HepG2 (cell line): ENCODE measurements at regions not wholly inside any gene's neighbourhood (a gene's known extent, or its start where the extent isn't known, plus 50 kb on each side); places are given as distances from the start of the nearest gene placed in this dataset.

Source experiments
- ARID2 ChIP-seq: sonication (generic); formaldehyde crosslinking; IDR thresholded peaks from 2 replicates; pipeline ENCODE4 v1.8.1; 2022; ENCODE audit warnings: mild to moderate bottlenecking, missing genetic modification reagents, borderline replicate concordance
- ARNTL ChIP-seq: sonication (generic); formaldehyde crosslinking; IDR thresholded peaks from 2 replicates; pipeline ENCODE4 v1.4.0; 2020; ENCODE audit warnings: mild to moderate bottlenecking, missing genetic modification reagents
- BRD4 ChIP-seq: sonication (generic); formaldehyde crosslinking; IDR thresholded peaks from 2 replicates; pipeline ENCODE4 v1.4.0; 2020; ENCODE audit warnings: missing genetic modification reagents
- FOSL2 ChIP-seq: sonication (generic); formaldehyde crosslinking; IDR thresholded peaks from 2 replicates; pipeline ENCODE4 v1.4.0; 2020; ENCODE audit warnings: missing genetic modification reagents
- GTF3A ChIP-seq: sonication (generic); formaldehyde crosslinking; conservative IDR thresholded peaks from 2 replicates; pipeline ENCODE4 v1.4.0; 2020; ENCODE audit warnings: mild to moderate bottlenecking, missing genetic modification reagents
- KDM5B ChIP-seq: sonication (generic); formaldehyde crosslinking; IDR thresholded peaks from 2 replicates; pipeline ENCODE4 v1.4.0; 2020; ENCODE audit warnings: missing genetic modification reagents, mild to moderate bottlenecking, borderline replicate concordance
- PHB2 ChIP-seq: fragments of 450-650 bp; IDR thresholded peaks from 2 replicates; pipeline ENCODE4 v1.6.1; 2018; ENCODE audit not compliant: partially characterized antibody
- SYNCRIP ChIP-seq: fragments of 200-400 bp; formaldehyde crosslinking; IDR thresholded peaks from 2 replicates; pipeline ENCODE4 v1.6.1; 2018; ENCODE audit warnings: mild to moderate bottlenecking, low read depth, low read length; ENCODE audit not compliant: insufficient read depth
- ZIK1 ChIP-seq: sonication (generic); formaldehyde crosslinking; IDR thresholded peaks from 2 replicates; pipeline ENCODE4 v1.5.0; 2020; ENCODE audit warnings: mild to moderate bottlenecking, low read depth, missing genetic modification reagents, borderline replicate concordance
- ZKSCAN1 ChIP-seq: fragments of 150-350 bp; IDR thresholded peaks from 2 replicates; pipeline ENCODE4 v1.6.1; 2014; ENCODE audit warnings: low read length
- ZNF746 ChIP-seq: sonication (generic); formaldehyde crosslinking; IDR thresholded peaks from 2 replicates; pipeline ENCODE4 v1.8.0; 2022; ENCODE audit warnings: mild to moderate bottlenecking, missing genetic modification reagents
- TF ChIP-seq, protein P1 (sequence below): sonication (generic); formaldehyde crosslinking; IDR thresholded peaks from 2 replicates; pipeline ENCODE4 v1.4.0; 2020; ENCODE audit warnings: missing genetic modification reagents
- TF ChIP-seq, protein P2 (sequence below): sonication (generic); formaldehyde crosslinking; IDR thresholded peaks from 2 replicates; pipeline ENCODE4 v1.8.0; 2022; ENCODE audit warnings: missing genetic modification reagents, mild to moderate bottlenecking, inconsistent platforms, borderline replicate concordance
- TF ChIP-seq, protein P3 (sequence below): IDR thresholded peaks from 2 replicates; pipeline ENCODE4 v1.6.1; 2012; ENCODE audit warnings: low read length, improper control_type of control experiment
- TF ChIP-seq, protein P4 (sequence below): sonication (generic); formaldehyde crosslinking; IDR thresholded peaks from 2 replicates; pipeline ENCODE4 v1.5.1; 2020; ENCODE audit warnings: missing genetic modification reagents, mild to moderate bottlenecking, borderline replicate concordance
- TF ChIP-seq, protein P5 (sequence below): sonication (generic); formaldehyde crosslinking; conservative IDR thresholded peaks from 2 replicates; pipeline ENCODE4 v1.4.0; 2020; ENCODE audit warnings: missing genetic modification reagents

- TF ChIP-seq KDM5B (CRISPR knock-in tag) (no peak), ZIK1 (CRISPR knock-in tag) (no peak), GTF3A (CRISPR knock-in tag) (no peak), ARNTL (CRISPR knock-in tag) (no peak), ZKSCAN1 (no peak), BRD4 (CRISPR knock-in tag) (no peak), FOSL2 (CRISPR knock-in tag) (peak; percentile 96), ARID2 (no peak), ZNF746 (CRISPR knock-in tag) (no peak), PHB2 (no peak), SYNCRIP (no peak)
- TF ChIP-seq, protein P1, sequence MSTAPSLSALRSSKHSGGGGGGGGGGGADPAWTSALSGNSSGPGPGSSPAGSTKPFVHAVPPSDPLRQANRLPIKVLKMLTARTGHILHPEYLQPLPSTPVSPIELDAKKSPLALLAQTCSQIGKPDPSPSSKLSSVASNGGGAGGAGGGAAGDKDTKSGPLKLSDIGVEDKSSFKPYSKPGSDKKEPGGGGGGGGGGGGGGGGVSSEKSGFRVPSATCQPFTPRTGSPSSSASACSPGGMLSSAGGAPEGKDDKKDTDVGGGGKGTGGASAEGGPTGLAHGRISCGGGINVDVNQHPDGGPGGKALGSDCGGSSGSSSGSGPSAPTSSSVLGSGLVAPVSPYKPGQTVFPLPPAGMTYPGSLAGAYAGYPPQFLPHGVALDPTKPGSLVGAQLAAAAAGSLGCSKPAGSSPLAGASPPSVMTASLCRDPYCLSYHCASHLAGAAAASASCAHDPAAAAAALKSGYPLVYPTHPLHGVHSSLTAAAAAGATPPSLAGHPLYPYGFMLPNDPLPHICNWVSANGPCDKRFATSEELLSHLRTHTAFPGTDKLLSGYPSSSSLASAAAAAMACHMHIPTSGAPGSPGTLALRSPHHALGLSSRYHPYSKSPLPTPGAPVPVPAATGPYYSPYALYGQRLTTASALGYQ (CRISPR knock-in tag) = no peak
- TF ChIP-seq, protein P2, sequence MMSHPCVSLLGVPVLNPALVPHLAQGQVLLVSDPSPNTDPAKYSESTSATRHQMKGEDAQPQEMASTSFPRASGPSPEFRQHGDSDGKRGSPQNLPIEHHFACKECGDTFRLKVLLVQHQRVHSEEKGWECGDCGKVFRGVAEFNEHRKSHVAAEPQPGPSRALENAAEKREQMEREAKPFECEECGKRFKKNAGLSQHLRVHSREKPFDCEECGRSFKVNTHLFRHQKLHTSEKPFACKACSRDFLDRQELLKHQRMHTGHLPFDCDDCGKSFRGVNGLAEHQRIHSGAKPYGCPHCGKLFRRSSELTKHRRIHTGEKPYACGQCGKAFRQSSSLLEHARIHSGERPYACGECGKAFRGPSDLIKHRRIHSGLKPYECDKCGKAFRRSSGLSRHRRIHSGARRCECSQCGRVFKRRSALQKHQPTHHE (CRISPR knock-in tag) = no peak
- TF ChIP-seq, protein P3, sequence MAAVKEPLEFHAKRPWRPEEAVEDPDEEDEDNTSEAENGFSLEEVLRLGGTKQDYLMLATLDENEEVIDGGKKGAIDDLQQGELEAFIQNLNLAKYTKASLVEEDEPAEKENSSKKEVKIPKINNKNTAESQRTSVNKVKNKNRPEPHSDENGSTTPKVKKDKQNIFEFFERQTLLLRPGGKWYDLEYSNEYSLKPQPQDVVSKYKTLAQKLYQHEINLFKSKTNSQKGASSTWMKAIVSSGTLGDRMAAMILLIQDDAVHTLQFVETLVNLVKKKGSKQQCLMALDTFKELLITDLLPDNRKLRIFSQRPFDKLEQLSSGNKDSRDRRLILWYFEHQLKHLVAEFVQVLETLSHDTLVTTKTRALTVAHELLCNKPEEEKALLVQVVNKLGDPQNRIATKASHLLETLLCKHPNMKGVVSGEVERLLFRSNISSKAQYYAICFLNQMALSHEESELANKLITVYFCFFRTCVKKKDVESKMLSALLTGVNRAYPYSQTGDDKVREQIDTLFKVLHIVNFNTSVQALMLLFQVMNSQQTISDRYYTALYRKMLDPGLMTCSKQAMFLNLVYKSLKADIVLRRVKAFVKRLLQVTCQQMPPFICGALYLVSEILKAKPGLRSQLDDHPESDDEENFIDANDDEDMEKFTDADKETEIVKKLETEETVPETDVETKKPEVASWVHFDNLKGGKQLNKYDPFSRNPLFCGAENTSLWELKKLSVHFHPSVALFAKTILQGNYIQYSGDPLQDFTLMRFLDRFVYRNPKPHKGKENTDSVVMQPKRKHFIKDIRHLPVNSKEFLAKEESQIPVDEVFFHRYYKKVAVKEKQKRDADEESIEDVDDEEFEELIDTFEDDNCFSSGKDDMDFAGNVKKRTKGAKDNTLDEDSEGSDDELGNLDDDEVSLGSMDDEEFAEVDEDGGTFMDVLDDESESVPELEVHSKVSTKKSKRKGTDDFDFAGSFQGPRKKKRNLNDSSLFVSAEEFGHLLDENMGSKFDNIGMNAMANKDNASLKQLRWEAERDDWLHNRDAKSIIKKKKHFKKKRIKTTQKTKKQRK = no peak
- TF ChIP-seq, protein P4, sequence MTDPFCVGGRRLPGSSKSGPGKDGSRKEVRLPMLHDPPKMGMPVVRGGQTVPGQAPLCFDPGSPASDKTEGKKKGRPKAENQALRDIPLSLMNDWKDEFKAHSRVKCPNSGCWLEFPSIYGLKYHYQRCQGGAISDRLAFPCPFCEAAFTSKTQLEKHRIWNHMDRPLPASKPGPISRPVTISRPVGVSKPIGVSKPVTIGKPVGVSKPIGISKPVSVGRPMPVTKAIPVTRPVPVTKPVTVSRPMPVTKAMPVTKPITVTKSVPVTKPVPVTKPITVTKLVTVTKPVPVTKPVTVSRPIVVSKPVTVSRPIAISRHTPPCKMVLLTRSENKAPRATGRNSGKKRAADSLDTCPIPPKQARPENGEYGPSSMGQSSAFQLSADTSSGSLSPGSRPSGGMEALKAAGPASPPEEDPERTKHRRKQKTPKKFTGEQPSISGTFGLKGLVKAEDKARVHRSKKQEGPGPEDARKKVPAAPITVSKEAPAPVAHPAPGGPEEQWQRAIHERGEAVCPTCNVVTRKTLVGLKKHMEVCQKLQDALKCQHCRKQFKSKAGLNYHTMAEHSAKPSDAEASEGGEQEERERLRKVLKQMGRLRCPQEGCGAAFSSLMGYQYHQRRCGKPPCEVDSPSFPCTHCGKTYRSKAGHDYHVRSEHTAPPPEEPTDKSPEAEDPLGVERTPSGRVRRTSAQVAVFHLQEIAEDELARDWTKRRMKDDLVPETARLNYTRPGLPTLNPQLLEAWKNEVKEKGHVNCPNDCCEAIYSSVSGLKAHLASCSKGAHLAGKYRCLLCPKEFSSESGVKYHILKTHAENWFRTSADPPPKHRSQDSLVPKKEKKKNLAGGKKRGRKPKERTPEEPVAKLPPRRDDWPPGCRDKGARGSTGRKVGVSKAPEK (CRISPR knock-in tag) = no peak
- TF ChIP-seq, protein P5, sequence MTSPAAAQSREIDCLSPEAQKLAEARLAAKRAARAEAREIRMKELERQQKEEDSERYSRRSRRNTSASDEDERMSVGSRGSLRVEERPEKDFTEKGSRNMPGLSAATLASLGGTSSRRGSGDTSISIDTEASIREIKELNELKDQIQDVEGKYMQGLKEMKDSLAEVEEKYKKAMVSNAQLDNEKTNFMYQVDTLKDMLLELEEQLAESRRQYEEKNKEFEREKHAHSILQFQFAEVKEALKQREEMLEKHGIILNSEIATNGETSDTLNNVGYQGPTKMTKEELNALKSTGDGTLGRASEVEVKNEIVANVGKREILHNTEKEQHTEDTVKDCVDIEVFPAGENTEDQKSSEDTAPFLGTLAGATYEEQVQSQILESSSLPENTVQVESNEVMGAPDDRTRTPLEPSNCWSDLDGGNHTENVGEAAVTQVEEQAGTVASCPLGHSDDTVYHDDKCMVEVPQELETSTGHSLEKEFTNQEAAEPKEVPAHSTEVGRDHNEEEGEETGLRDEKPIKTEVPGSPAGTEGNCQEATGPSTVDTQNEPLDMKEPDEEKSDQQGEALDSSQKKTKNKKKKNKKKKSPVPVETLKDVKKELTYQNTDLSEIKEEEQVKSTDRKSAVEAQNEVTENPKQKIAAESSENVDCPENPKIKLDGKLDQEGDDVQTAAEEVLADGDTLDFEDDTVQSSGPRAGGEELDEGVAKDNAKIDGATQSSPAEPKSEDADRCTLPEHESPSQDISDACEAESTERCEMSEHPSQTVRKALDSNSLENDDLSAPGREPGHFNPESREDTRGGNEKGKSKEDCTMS (CRISPR knock-in tag) = no peak
Observed at GRCh38 chr2:142180820-142181533, 50.2 kb upstream of the LRP1B start (continued).
